HepG2 (cell line): ENCODE measurements at regions not wholly inside any gene's neighbourhood (a gene's known extent, or its start where the extent isn't known, plus 50 kb on each side); places are given as distances from the start of the nearest gene placed in this dataset.

Experiments
- ATAC-seq: fragments of 200-7000 bp; cut with Tn5 transposase; 3 replicates; pipeline ENCODE4 v1.9.1; 2020; ENCODE audit warnings: mild to moderate bottlenecking, moderate library complexity
- BruUV-seq: library from RNA; stranded (reverse); fragments of 400-500 nt; replicated peaks from 2 replicates; lab custom pipeline; 2021; lab: Mats Ljungman, UMichigan
- CTCF ChIA-PET: fragments of 300-600 bp; formaldehyde crosslinking; extraction: SDS; loops from one replicate; lab custom pipeline; 2021; ENCODE audit warnings: low total read pairs, inconsistent platforms, low intra/inter-chr PET ratio; lab: Yijun Ruan, JAX
- POLR2A ChIA-PET: fragments of 350-600 bp; sonication (Branson Sonifier 250); formaldehyde crosslinking; loops from one replicate; lab custom pipeline; 2020; ENCODE audit warnings: antibody characterized with exemption, inconsistent platforms; lab: Yijun Ruan, JAX
- DNase-seq: peaks from one replicate; pipeline ENCODE4 v3.0.0-alpha.2; 2015; ENCODE audit warnings: low spot score
- FAIRE-seq: peaks from 3 replicates; lab custom pipeline; 2011; peaks lifted over from hg19 to GRCh38; lab: Jason Lieb, UNC
- H2AFZ ChIP-seq: one replicate; pipeline ENCODE4 v1.6.1; 2011; ENCODE audit warnings: low read length, inconsistent platforms
- H3K27ac ChIP-seq: fragments of 300-600 bp; 3 replicates; pipeline ENCODE4 v1.8.0; 2011; ENCODE audit warnings: mixed run types, mild to moderate bottlenecking, mixed read lengths, low read length, inconsistent platforms; ENCODE audit not compliant: insufficient read depth; ENCODE audit errors: extremely low read length
- H3K27me3 ChIP-seq, 2 experiments: fragments of 200-600 bp in 1 of 2; 2 replicates in 1 of 2; 3 replicates in 1 of 2; pipeline versions ENCODE4 v1.6.0 to v1.8.0; 2011; ENCODE audit warnings: low read length in 2 of 2, mild to moderate bottlenecking in 2 of 2, moderate library complexity in 2 of 2, inconsistent platforms in 1 of 2; ENCODE audit not compliant: insufficient read depth in 2 of 2, control insufficient read depth in 1 of 2
- H3K36me3 ChIP-seq, 2 experiments: fragments of 200-600 bp in 1 of 2; replicated peaks in 1 of 2; 2 replicates in 1 of 2; 3 replicates in 1 of 2; pipeline versions ENCODE4 v1.5.1 to v1.8.0; 2011; ENCODE audit warnings: low read length in 2 of 2, inconsistent platforms in 1 of 2; ENCODE audit not compliant: insufficient read depth in 2 of 2, control insufficient read depth in 1 of 2
- H3K4me1 ChIP-seq: 2 replicates; pipeline ENCODE4 v1.5.1; 2012; ENCODE audit warnings: low read length, inconsistent platforms; ENCODE audit not compliant: insufficient read depth
- H3K4me2 ChIP-seq: 2 replicates; pipeline ENCODE4 v1.6.0; 2011; ENCODE audit warnings: low read depth, low read length, inconsistent platforms
- H3K4me3 ChIP-seq, 3 experiments: fragments of 200-600 bp in 1 of 3; sonication (generic), shearing (Covaris generic) in 1 of 3; replicated peaks in 1 of 3; 2 replicates each; pipeline ENCODE4 v1.5.1; 2011 to 2016; ENCODE audit warnings: low read length in 3 of 3, inconsistent platforms in 2 of 3, low read depth in 2 of 3, mild to moderate bottlenecking in 2 of 3, control low read depth in 1 of 3, mixed read lengths in 1 of 3; ENCODE audit not compliant: insufficient read depth in 1 of 3
- H3K79me2 ChIP-seq: one replicate; pipeline ENCODE4 v1.6.1; 2011; ENCODE audit warnings: low read length, inconsistent platforms; ENCODE audit not compliant: insufficient read depth
- H3K9ac ChIP-seq: 2 replicates; pipeline ENCODE4 v1.6.0; 2011; ENCODE audit warnings: mild to moderate bottlenecking, low read depth, low read length, inconsistent platforms; ENCODE audit not compliant: insufficient read depth
- H3K9me3 ChIP-seq: 2 replicates; pipeline ENCODE4 v1.5.1; 2012; ENCODE audit warnings: mild to moderate bottlenecking, low read length
- H4K20me1 ChIP-seq: 2 replicates; pipeline ENCODE4 v1.6.0; 2011; ENCODE audit warnings: inconsistent platforms, mild to moderate bottlenecking, low read length, moderate library complexity; ENCODE audit not compliant: insufficient read depth
- HOXA9 ChIP-seq: sonication (generic); formaldehyde crosslinking; IDR thresholded peaks from 2 replicates; pipeline ENCODE4 v1.8.1; 2022; ENCODE audit warnings: missing genetic modification reagents, mild to moderate bottlenecking, moderate library complexity, borderline replicate concordance
- MAFF ChIP-seq: IDR thresholded peaks from 2 replicates; pipeline ENCODE4 v1.6.1; 2011; ENCODE audit warnings: low read depth, low read length, improper control_type of control experiment
- MTA1 ChIP-seq: sonication (generic); formaldehyde crosslinking; IDR thresholded peaks from 2 replicates; pipeline ENCODE4 v1.4.0; 2020; ENCODE audit warnings: missing genetic modification reagents, mild to moderate bottlenecking, borderline replicate concordance
- PHF21A ChIP-seq: sonication (generic); formaldehyde crosslinking; IDR thresholded peaks from 2 replicates; pipeline ENCODE4 v1.5.0; 2020; ENCODE audit warnings: mild to moderate bottlenecking, missing genetic modification reagents
- SP1 ChIP-seq, 2 experiments: fragments of 450-650 bp in 1 of 2; sonication (generic) in 1 of 2; formaldehyde crosslinking in 1 of 2; IDR thresholded peaks; 2 replicates each; pipeline versions ENCODE4 v1.4.0 to v1.6.1; 2016 to 2020; ENCODE audit warnings: missing genetic modification reagents in 1 of 2
- STAG1 ChIP-seq: sonication (generic); formaldehyde crosslinking; IDR thresholded peaks from 2 replicates; pipeline ENCODE4 v1.4.0; 2020; ENCODE audit warnings: missing genetic modification reagents
- ZFY ChIP-seq: sonication (generic); formaldehyde crosslinking; IDR thresholded peaks from 2 replicates; pipeline ENCODE4 v1.4.0; 2020; ENCODE audit warnings: missing genetic modification reagents
- ZNF7 ChIP-seq: IDR thresholded peaks from 2 replicates; pipeline ENCODE4 v1.6.1; 2016; ENCODE audit warnings: missing biosample characterization, missing genetic modification reagents
- WGBS: methylation state at CpG from one replicate; pipeline ENCODE4 v1.1.6; 2017; ENCODE audit warnings: low lambda C conversion rate; 5-methylcytosine and 5-hydroxymethylcytosine counted together
- in situ Hi-C: cut with HindIII; loops from 2 replicates; pipeline ENCODE4 v1.10.0; 2017; ENCODE audit warnings: low pct_unique_long_range_greater_than_20kb; ENCODE audit not compliant: extremely low pct_ligation_motif_present
- intact Hi-C: fragments of 100-400 bp; cut with micrococcal nuclease; formaldehyde crosslinking; loops from one replicate; pipeline ENCODE4 v1.10.0; 2022; ENCODE audit not compliant: unreplicated experiment
- TF ChIP-seq, protein P1 (sequence below): sonication (generic); formaldehyde crosslinking; IDR thresholded peaks from 2 replicates; pipeline ENCODE4 v1.4.0; 2020; ENCODE audit warnings: missing genetic modification reagents, borderline replicate concordance
- TF ChIP-seq, protein P2 (sequence below), 2 experiments: sonication (generic) in 1 of 2; formaldehyde crosslinking in 1 of 2; IDR thresholded peaks; 2 replicates each; pipeline versions ENCODE4 v1.6.1 to v1.9.0; 2014 to 2022; ENCODE audit warnings: antibody characterized with exemption in 1 of 2, borderline replicate concordance in 1 of 2, inconsistent platforms in 1 of 2, low read depth in 1 of 2, missing genetic modification reagents in 1 of 2

DNA sequence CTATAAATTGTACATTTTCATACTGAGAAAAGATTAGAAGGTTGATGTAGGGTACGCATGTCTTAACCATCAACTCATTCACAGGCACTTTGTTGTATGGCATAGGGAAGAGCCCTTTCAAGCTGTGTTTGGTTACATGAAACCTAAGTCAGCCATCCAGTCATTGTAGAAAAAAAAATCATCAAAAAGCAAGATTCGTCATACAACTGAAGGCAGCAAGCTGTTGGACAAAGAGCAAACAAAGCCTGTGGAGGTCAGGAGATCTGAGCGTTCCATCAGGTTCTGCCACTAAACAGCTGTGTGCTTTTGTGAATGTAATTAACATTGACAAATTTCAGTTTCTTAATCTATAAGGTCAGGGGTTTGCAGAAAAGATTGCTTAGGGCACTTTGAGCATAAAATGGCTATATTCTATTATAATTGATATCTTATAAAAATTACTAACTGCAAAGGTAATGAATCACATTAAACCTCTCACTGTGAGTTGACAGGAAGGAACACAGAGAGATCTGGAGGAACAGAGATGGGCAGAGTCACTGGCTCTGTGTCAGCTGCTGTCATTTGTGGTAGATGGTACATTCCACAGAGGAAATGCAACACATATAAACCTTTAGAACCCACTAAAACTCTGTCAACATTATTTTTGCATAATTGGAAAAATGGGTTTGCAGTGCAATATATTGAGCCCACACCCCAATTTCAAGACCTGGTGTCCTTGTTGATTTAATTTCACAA lies 66.3 kb upstream of the MYOCD start:
- no peak overlapping the region for H2AFZ ChIP-seq
- no peaks in the 10 kb centered on the region; a peak in 1 of 5 replicates for H3K27me3 ChIP-seq
- ChIA-PET CTCF (no interaction called here), POLR2A (no interaction called here)
- H3K9ac ChIP-seq: no peak overlapping the region
- no peaks in the 10 kb centered on the region for H4K20me1 ChIP-seq
- ATAC-seq: no peak
- no peak for FAIRE-seq
- TF ChIP-seq MAFF: no peak
- TF ChIP-seq, protein P1, sequence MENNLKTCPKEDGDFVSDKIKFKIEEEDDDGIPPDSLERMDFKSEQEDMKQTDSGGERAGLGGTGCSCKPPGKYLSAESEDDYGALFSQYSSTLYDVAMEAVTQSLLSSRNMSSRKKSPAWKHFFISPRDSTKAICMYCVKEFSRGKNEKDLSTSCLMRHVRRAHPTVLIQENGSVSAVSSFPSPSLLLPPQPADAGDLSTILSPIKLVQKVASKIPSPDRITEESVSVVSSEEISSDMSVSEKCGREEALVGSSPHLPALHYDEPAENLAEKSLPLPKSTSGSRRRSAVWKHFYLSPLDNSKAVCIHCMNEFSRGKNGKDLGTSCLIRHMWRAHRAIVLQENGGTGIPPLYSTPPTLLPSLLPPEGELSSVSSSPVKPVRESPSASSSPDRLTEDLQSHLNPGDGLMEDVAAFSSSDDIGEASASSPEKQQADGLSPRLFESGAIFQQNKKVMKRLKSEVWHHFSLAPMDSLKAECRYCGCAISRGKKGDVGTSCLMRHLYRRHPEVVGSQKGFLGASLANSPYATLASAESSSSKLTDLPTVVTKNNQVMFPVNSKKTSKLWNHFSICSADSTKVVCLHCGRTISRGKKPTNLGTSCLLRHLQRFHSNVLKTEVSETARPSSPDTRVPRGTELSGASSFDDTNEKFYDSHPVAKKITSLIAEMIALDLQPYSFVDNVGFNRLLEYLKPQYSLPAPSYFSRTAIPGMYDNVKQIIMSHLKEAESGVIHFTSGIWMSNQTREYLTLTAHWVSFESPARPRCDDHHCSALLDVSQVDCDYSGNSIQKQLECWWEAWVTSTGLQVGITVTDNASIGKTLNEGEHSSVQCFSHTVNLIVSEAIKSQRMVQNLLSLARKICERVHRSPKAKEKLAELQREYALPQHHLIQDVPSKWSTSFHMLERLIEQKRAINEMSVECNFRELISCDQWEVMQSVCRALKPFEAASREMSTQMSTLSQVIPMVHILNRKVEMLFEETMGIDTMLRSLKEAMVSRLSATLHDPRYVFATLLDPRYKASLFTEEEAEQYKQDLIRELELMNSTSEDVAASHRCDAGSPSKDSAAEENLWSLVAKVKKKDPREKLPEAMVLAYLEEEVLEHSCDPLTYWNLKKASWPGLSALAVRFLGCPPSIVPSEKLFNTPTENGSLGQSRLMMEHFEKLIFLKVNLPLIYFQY (CRISPR knock-in tag): no peak
- no peak for TF ChIP-seq ZFY
- TF ChIP-seq, protein P2, sequence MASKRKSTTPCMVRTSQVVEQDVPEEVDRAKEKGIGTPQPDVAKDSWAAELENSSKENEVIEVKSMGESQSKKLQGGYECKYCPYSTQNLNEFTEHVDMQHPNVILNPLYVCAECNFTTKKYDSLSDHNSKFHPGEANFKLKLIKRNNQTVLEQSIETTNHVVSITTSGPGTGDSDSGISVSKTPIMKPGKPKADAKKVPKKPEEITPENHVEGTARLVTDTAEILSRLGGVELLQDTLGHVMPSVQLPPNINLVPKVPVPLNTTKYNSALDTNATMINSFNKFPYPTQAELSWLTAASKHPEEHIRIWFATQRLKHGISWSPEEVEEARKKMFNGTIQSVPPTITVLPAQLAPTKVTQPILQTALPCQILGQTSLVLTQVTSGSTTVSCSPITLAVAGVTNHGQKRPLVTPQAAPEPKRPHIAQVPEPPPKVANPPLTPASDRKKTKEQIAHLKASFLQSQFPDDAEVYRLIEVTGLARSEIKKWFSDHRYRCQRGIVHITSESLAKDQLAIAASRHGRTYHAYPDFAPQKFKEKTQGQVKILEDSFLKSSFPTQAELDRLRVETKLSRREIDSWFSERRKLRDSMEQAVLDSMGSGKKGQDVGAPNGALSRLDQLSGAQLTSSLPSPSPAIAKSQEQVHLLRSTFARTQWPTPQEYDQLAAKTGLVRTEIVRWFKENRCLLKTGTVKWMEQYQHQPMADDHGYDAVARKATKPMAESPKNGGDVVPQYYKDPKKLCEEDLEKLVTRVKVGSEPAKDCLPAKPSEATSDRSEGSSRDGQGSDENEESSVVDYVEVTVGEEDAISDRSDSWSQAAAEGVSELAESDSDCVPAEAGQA (IDR thresholded peaks at IDR 0.05; ENCODE audit: low read depth): no peak
- TF ChIP-seq, protein P2 (CRISPR knock-in tag; IDR thresholded peaks at IDR 0.05; ENCODE audit: borderline replicate concordance): no peak
- TF ChIP-seq HOXA9 (CRISPR knock-in tag): no peak
- TF ChIP-seq STAG1: no peak
- TF ChIP-seq PHF21A (CRISPR knock-in tag): no peak
- TF ChIP-seq SP1 (IDR thresholded peaks at IDR 0.05): no peak
- TF ChIP-seq SP1 (CRISPR knock-in tag; IDR thresholded peaks at IDR 0.05): no peak
- no peak for TF ChIP-seq ZNF7
- no peak for TF ChIP-seq MTA1
- H3K79me2 ChIP-seq: no peaks in the 10 kb centered on the region
- in situ Hi-C loops (no loop called here), intact Hi-C loops (no loop called here)
- H3K9me3 ChIP-seq: no peaks in the 10 kb centered on the region
- no peaks in the 10 kb centered on the region for H3K36me3 ChIP-seq
- no TSS peak for BruUV-seq
- no peaks in the 10 kb centered on the region for H3K4me1 ChIP-seq
- 33% methylated on average over 3 of the region's 3 CpGs for WGBS
- H3K4me2 ChIP-seq: no peak overlapping the region
- no peak overlapping the region for H3K27ac ChIP-seq
- DNase-seq: no peak
- no peak overlapping the region for H3K4me3 ChIP-seq
